Stimulated activated naive B cell treated with anti-CD40 and anti-IgM and Interleukin-4, amounts not matched to agents 10 μg/mL and 1 μg/mL and 100 μg/mL, for 72 hours (primary cell): ENCODE measurements at regions not wholly inside any gene's neighbourhood (a gene's known extent, or its start where the extent isn't known, plus 50 kb on each side); places are given as distances from the start of the nearest gene placed in this dataset.
"Not testable (repeated sequence)": the region's sequence is repeated elsewhere in the genome, so short reads cannot be mapped to it uniquely, and the experiment has no call there.

Experiments used
- ATAC-seq, 2 donors: fragments of 150-1000 bp; cut with Tn5 transposase; replicated peaks; 2 replicates each; pipeline ENCODE4 v1.10.0; 2021; ENCODE audit warnings: moderate library complexity in 1 of 2
- DNase-seq: peaks from one replicate; pipeline ENCODE4 v3.0.0; 2021
- H3K27ac Mint-ChIP-seq: one replicate; pipeline ENCODE4 v1.8.0; 2022; ENCODE audit warnings: mild to moderate bottlenecking, mixed read lengths
- H3K27me3 Mint-ChIP-seq, 2 donors: one replicate each; pipeline ENCODE4 v1.8.0; 2022; ENCODE audit warnings: mixed read lengths in 2 of 2
- H3K36me3 Mint-ChIP-seq, 2 donors: one replicate each; pipeline ENCODE4 v1.8.0; 2022; ENCODE audit warnings: mixed read lengths in 2 of 2, mild to moderate bottlenecking in 1 of 2
- H3K4me1 Mint-ChIP-seq, 2 donors: one replicate each; pipeline ENCODE4 v1.8.0; 2022; ENCODE audit warnings: mixed read lengths in 2 of 2, mild to moderate bottlenecking in 1 of 2
- H3K4me3 Mint-ChIP-seq, 2 donors: one replicate each; pipeline ENCODE4 v1.8.0; 2022; ENCODE audit warnings: mild to moderate bottlenecking in 2 of 2, mixed read lengths in 2 of 2, moderate library complexity in 1 of 2
- H3K9me3 Mint-ChIP-seq, 2 donors: one replicate each; pipeline ENCODE4 v1.8.0; 2022; ENCODE audit warnings: mixed read lengths in 2 of 2, mild to moderate bottlenecking in 1 of 2

GRCh38 chr17:6259899-6260298, 175.0 kb downstream of the AIPL1 start:
- no peak overlapping the region for H3K4me3 Mint-ChIP-seq
- H3K27ac Mint-ChIP-seq: no peak overlapping the region
- DNase-seq (no peak), ATAC-seq (no peak)
- H3K36me3 Mint-ChIP-seq: no peaks in the 10 kb centered on the region
- no peaks in the 10 kb centered on the region for H3K9me3 Mint-ChIP-seq
- peaks cover 41 to 50% of the 10 kb centered on the region in 2 donors for H3K27me3 Mint-ChIP-seq
- H3K4me1 Mint-ChIP-seq: no peaks in the 10 kb centered on the region

GRCh38 chr17:6257336-6257735, 177.6 kb downstream of the AIPL1 start:
- no peaks in the 10 kb centered on the region for H3K4me1 Mint-ChIP-seq
- H3K4me3 Mint-ChIP-seq: no peak overlapping the region
- no peak for ATAC-seq
- H3K36me3 Mint-ChIP-seq: no peaks in the 10 kb centered on the region
- no peak for DNase-seq
- no peak overlapping the region for H3K27ac Mint-ChIP-seq
- H3K27me3 Mint-ChIP-seq: peaks cover 42 to 46% of the 10 kb centered on the region in 2 donors
- H3K9me3 Mint-ChIP-seq: no peaks in the 10 kb centered on the region

- no peaks in the 10 kb centered on the region for H3K4me1 Mint-ChIP-seq
- no peaks in the 10 kb centered on the region for H3K36me3 Mint-ChIP-seq
- H3K4me3 Mint-ChIP-seq: no peak overlapping the region
- H3K9me3 Mint-ChIP-seq: no peaks in the 10 kb centered on the region
- no peak for ATAC-seq
- DNase-seq: no peak
- no peak overlapping the region for H3K27ac Mint-ChIP-seq
- H3K27me3 Mint-ChIP-seq: peaks cover 31 to 35% of the 10 kb centered on the region in 2 donors
Measured at GRCh38 chr17:6255322-6255721, 179.6 kb downstream of the AIPL1 start.

GRCh38 chr17:6254036-6254435, 180.9 kb downstream of the AIPL1 start:
- ATAC-seq (no peak), DNase-seq (no peak)
- Mint-ChIP-seq H3K36me3 (no peaks in the 10 kb centered on the region), H3K9me3 (no peaks in the 10 kb centered on the region), H3K27me3 (peaks cover 37 to 38% of the 10 kb centered on the region in 2 donors), H3K4me1 (no peaks in the 10 kb centered on the region), H3K27ac (no peak overlapping the region), H3K4me3 (no peak overlapping the region)

GRCh38 chr17:6251640-6252039, 181.5 kb downstream of the WSCD1 start:
- peaks cover 24 to 27% of the 10 kb centered on the region in 2 donors for H3K27me3 Mint-ChIP-seq
- H3K36me3 Mint-ChIP-seq, ATAC-seq, H3K4me1 Mint-ChIP-seq, H3K9me3 Mint-ChIP-seq, H3K27ac Mint-ChIP-seq, H3K4me3 Mint-ChIP-seq, DNase-seq: not testable (repeated sequence)

GRCh38 chr17:6249732-6250131, 179.6 kb downstream of the WSCD1 start:
- ATAC-seq (no peak), DNase-seq (no peak)
- H3K36me3 Mint-ChIP-seq: no peaks in the 10 kb centered on the region
- no peak overlapping the region for H3K27ac Mint-ChIP-seq
- H3K4me1 Mint-ChIP-seq: no peaks in the 10 kb centered on the region
- H3K9me3 Mint-ChIP-seq: no peaks in the 10 kb centered on the region
- peaks cover 16 to 27% of the 10 kb centered on the region in 2 donors for H3K27me3 Mint-ChIP-seq
- H3K4me3 Mint-ChIP-seq: no peak overlapping the region

- Mint-ChIP-seq H3K9me3 (no peaks in the 10 kb centered on the region), H3K27ac (no peak overlapping the region), H3K36me3 (no peaks in the 10 kb centered on the region), H3K4me3 (no peak overlapping the region), H3K4me1 (no peaks in the 10 kb centered on the region), H3K27me3 (peaks cover 14 to 22% of the 10 kb centered on the region in 2 donors)
- DNase-seq: no peak
- no peak for ATAC-seq
Measured at GRCh38 chr17:6248061-6248460, 177.9 kb downstream of the WSCD1 start.

GRCh38 chr17:6245301-6246177, 175.4 kb downstream of the WSCD1 start:
- Mint-ChIP-seq H3K27ac (no peak overlapping the region), H3K4me1 (no peaks in the 10 kb centered on the region), H3K9me3 (no peaks in the 10 kb centered on the region), H3K27me3 (peaks cover 25 to 33% of the 10 kb centered on the region in 2 donors), H3K36me3 (no peaks in the 10 kb centered on the region), H3K4me3 (no peak overlapping the region)
- DNase-seq (no peak), ATAC-seq (no peak)

- no peak for ATAC-seq
Measured at GRCh38 chr17:6244796-6245195, 174.6 kb downstream of the WSCD1 start.

GRCh38 chr17:6244253-6244652, 174.1 kb downstream of the WSCD1 start:
- Mint-ChIP-seq H3K4me1 (no peaks in the 10 kb centered on the region), H3K27ac (no peak overlapping the region), H3K4me3 (no peak overlapping the region), H3K9me3 (peaks cover 0 to 2% of the 10 kb centered on the region in 2 donors), H3K27me3 (peaks cover 26 to 36% of the 10 kb centered on the region in 2 donors), H3K36me3 (no peaks in the 10 kb centered on the region)
- ATAC-seq (no peak), DNase-seq (no peak)

More at GRCh38 chr17:6244796-6245195, 174.6 kb downstream of the WSCD1 start:
- Mint-ChIP-seq H3K27ac (no peak overlapping the region), H3K36me3 (no peaks in the 10 kb centered on the region), H3K4me1 (no peaks in the 10 kb centered on the region), H3K9me3 (peaks cover 0 to 2% of the 10 kb centered on the region in 2 donors), H3K27me3 (peaks cover 32 to 37% of the 10 kb centered on the region in 2 donors), H3K4me3 (no peak overlapping the region)
- no peak for DNase-seq

- H3K36me3 Mint-ChIP-seq: no peaks in the 10 kb centered on the region
- H3K27ac Mint-ChIP-seq: no peak overlapping the region
- peaks cover 23 to 38% of the 10 kb centered on the region in 2 donors for H3K27me3 Mint-ChIP-seq
- H3K4me3 Mint-ChIP-seq: no peak overlapping the region
- no peak for DNase-seq
- no peak for ATAC-seq
- peaks cover 0 to 2% of the 10 kb centered on the region in 2 donors for H3K9me3 Mint-ChIP-seq
- H3K4me1 Mint-ChIP-seq: no peaks in the 10 kb centered on the region
Measured at GRCh38 chr17:6243186-6243585, 173.0 kb downstream of the WSCD1 start.

- ATAC-seq: no peak
Measured at GRCh38 chr17:6241996-6242395, 171.8 kb downstream of the WSCD1 start.

GRCh38 chr17:6241381-6241780, 171.2 kb downstream of the WSCD1 start:
- Mint-ChIP-seq H3K4me3 (no peak overlapping the region), H3K36me3 (no peaks in the 10 kb centered on the region), H3K9me3 (peaks cover 0 to 2% of the 10 kb centered on the region in 2 donors), H3K27ac (no peak overlapping the region), H3K27me3 (peaks cover 23 to 34% of the 10 kb centered on the region in 2 donors), H3K4me1 (no peaks in the 10 kb centered on the region)
- DNase-seq (no peak), ATAC-seq (no peak)

More at GRCh38 chr17:6241996-6242395, 171.8 kb downstream of the WSCD1 start:
- H3K27ac Mint-ChIP-seq: no peak overlapping the region
- DNase-seq: no peak
- no peaks in the 10 kb centered on the region for H3K4me1 Mint-ChIP-seq
- H3K9me3 Mint-ChIP-seq: peaks cover 0 to 2% of the 10 kb centered on the region in 2 donors
- no peaks in the 10 kb centered on the region for H3K36me3 Mint-ChIP-seq
- H3K27me3 Mint-ChIP-seq: peaks cover 23 to 34% of the 10 kb centered on the region in 2 donors
- no peak overlapping the region for H3K4me3 Mint-ChIP-seq

GRCh38 chr17:6240601-6241000, 170.4 kb downstream of the WSCD1 start:
- Mint-ChIP-seq H3K27ac (no peak overlapping the region), H3K27me3 (peaks cover 23 to 38% of the 10 kb centered on the region in 2 donors), H3K4me3 (no peak overlapping the region), H3K36me3 (no peaks in the 10 kb centered on the region), H3K4me1 (no peaks in the 10 kb centered on the region), H3K9me3 (peaks cover 0 to 2% of the 10 kb centered on the region in 2 donors)
- ATAC-seq (no peak), DNase-seq (no peak)

- Mint-ChIP-seq H3K9me3 (peaks cover 0 to 2% of the 10 kb centered on the region in 2 donors), H3K4me3 (no peak overlapping the region), H3K4me1 (no peaks in the 10 kb centered on the region), H3K27ac (no peak overlapping the region), H3K27me3 (peaks cover 23 to 41% of the 10 kb centered on the region in 2 donors), H3K36me3 (no peaks in the 10 kb centered on the region)
- ATAC-seq (no peak), DNase-seq (no peak)
Measured at GRCh38 chr17:6240001-6240400, 169.8 kb downstream of the WSCD1 start.
